Endothelial cell of umbilical vein (primary cell): ENCODE measurements at regions not wholly inside any gene's neighbourhood (a gene's known extent, or its start where the extent isn't known, plus 50 kb on each side); places are given as distances from the start of the nearest gene placed in this dataset.

ENCODE experiments used
- EZH2 ChIP-seq: IDR thresholded peaks from 2 replicates; pipeline ENCODE4 v1.6.1; 2012; ENCODE audit warnings: borderline replicate concordance, low read depth, mild to moderate bottlenecking, moderate library complexity, low read length, inconsistent platforms; ENCODE audit not compliant: severe bottlenecking
- FOS ChIP-seq: IDR thresholded peaks from 2 replicates; pipeline ENCODE4 v1.6.1; 2011; ENCODE audit warnings: mild to moderate bottlenecking, low read length, moderate library complexity, borderline replicate concordance; ENCODE audit not compliant: insufficient read depth
- GATA2 ChIP-seq: IDR thresholded peaks from 2 replicates; pipeline ENCODE4 v1.7.0; 2011; ENCODE audit warnings: low read depth, mild to moderate bottlenecking, moderate library complexity, mixed read lengths, low read length; ENCODE audit not compliant: insufficient read length, insufficient read depth
- POLR2A ChIP-seq: IDR thresholded peaks from 2 replicates; pipeline ENCODE4 v1.6.1; 2012; ENCODE audit warnings: low read depth, mild to moderate bottlenecking, control low read depth, low read length
- POLR2AphosphoS5 ChIP-seq: IDR thresholded peaks from 2 replicates; pipeline ENCODE4 v1.6.1; 2012; ENCODE audit warnings: low read depth, mild to moderate bottlenecking, control low read depth, low read length, moderate library complexity; ENCODE audit not compliant: insufficient read depth
- TF ChIP-seq, protein P1 (sequence below), 2 donors: IDR thresholded peaks; 1 replicate in 1 of 2; 2 replicates in 1 of 2; pipeline ENCODE4 v1.5.1; 2011; ENCODE audit warnings: low read length in 2 of 2, mild to moderate bottlenecking in 2 of 2, moderate library complexity in 2 of 2, control low read depth in 1 of 2, inconsistent platforms in 1 of 2, low read depth in 1 of 2; ENCODE audit not compliant: insufficient read depth in 1 of 2; ENCODE audit errors: extremely low read depth in 1 of 2

DNA sequence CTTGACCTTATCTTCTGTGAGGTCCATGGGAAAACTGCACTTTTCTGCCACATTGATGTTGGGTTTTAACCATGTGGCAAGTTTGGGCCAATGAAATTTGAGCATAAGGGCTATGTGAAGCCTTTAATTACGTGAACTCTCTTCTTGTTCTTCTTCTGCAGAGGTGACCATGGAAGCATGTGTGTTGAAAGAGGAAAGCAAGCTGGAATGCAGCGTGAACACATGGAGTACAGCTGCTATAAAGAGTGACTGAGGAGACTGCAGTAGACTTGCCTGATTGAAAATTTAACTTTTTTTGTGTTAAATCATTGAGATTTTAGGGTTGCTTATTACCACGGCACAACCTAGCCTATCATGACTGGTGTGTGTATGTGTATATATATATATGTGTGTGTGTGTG, 347.3 kb downstream of the ZIC1 start:
- TF ChIP-seq, protein P1, sequence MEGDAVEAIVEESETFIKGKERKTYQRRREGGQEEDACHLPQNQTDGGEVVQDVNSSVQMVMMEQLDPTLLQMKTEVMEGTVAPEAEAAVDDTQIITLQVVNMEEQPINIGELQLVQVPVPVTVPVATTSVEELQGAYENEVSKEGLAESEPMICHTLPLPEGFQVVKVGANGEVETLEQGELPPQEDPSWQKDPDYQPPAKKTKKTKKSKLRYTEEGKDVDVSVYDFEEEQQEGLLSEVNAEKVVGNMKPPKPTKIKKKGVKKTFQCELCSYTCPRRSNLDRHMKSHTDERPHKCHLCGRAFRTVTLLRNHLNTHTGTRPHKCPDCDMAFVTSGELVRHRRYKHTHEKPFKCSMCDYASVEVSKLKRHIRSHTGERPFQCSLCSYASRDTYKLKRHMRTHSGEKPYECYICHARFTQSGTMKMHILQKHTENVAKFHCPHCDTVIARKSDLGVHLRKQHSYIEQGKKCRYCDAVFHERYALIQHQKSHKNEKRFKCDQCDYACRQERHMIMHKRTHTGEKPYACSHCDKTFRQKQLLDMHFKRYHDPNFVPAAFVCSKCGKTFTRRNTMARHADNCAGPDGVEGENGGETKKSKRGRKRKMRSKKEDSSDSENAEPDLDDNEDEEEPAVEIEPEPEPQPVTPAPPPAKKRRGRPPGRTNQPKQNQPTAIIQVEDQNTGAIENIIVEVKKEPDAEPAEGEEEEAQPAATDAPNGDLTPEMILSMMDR (IDR thresholded peaks at IDR 0.05; ENCODE audit: extremely low read depth in 1 of 2, insufficient read depth in 1 of 2, low read depth in 1 of 2, low read length in 2 of 2), result no peak
- TF ChIP-seq POLR2AphosphoS5, result no peak
- no peak for TF ChIP-seq POLR2A
- no peak for TF ChIP-seq GATA2
- TF ChIP-seq EZH2, result no peak
- TF ChIP-seq FOS, result no peak
